Parathyroid adenoma (tissue), 2 donors: ENCODE measurements at regions not wholly inside any gene's neighbourhood (a gene's known extent, or its start where the extent isn't known, plus 50 kb on each side); places are given as distances from the start of the nearest gene placed in this dataset.

Experiments
- H2AFZ ChIP-seq: fragments of 300-600 bp; sonication (generic); one replicate; pipeline ENCODE4 v1.7.0; 2017; ENCODE audit warnings: antibody characterized with exemption, mild to moderate bottlenecking
- H3K27ac ChIP-seq: fragments of 300-600 bp; sonication (generic); one replicate; pipeline ENCODE4 v1.7.0; 2017
- H3K27me3 ChIP-seq: fragments of 300-600 bp; sonication (generic); one replicate; pipeline ENCODE4 v1.7.0; 2017; ENCODE audit warnings: low read length; ENCODE audit not compliant: control insufficient read depth, insufficient read depth
- H3K36me3 ChIP-seq: fragments of 300-600 bp; sonication (generic); one replicate; pipeline ENCODE4 v1.7.0; 2017; ENCODE audit warnings: low read length; ENCODE audit not compliant: control insufficient read depth, insufficient read depth
- H3K4me1 ChIP-seq: fragments of 300-600 bp; sonication (generic); one replicate; pipeline ENCODE4 v1.7.0; 2017; ENCODE audit warnings: control low read depth
- H3K4me2 ChIP-seq: fragments of 300-600 bp; sonication (generic); one replicate; pipeline ENCODE4 v1.7.0; 2017; ENCODE audit warnings: low read length
- H3K4me3 ChIP-seq: fragments of 300-600 bp; sonication (generic); one replicate; pipeline ENCODE4 v1.7.0; 2017; ENCODE audit warnings: low read depth, low read length
- H3K79me2 ChIP-seq: fragments of 300-600 bp; sonication (generic); one replicate; pipeline ENCODE4 v1.7.0; 2017; ENCODE audit warnings: control low read depth
- H3K9ac ChIP-seq: fragments of 300-600 bp; sonication (generic); one replicate; pipeline ENCODE4 v1.7.0; 2017; ENCODE audit warnings: mild to moderate bottlenecking
- H3K9me3 ChIP-seq: fragments of 300-600 bp; sonication (generic); one replicate; pipeline ENCODE4 v1.7.0; 2017; ENCODE audit warnings: low read length; ENCODE audit not compliant: control insufficient read depth
- CTCF ChIP-seq: fragments of 300-600 bp; sonication (generic); IDR thresholded peaks from one replicate; pipeline ENCODE4 v1.7.0; 2017; ENCODE audit warnings: antibody characterized with exemption, mild to moderate bottlenecking
- donor health status: primary hyperparathyroidism.

DNA sequence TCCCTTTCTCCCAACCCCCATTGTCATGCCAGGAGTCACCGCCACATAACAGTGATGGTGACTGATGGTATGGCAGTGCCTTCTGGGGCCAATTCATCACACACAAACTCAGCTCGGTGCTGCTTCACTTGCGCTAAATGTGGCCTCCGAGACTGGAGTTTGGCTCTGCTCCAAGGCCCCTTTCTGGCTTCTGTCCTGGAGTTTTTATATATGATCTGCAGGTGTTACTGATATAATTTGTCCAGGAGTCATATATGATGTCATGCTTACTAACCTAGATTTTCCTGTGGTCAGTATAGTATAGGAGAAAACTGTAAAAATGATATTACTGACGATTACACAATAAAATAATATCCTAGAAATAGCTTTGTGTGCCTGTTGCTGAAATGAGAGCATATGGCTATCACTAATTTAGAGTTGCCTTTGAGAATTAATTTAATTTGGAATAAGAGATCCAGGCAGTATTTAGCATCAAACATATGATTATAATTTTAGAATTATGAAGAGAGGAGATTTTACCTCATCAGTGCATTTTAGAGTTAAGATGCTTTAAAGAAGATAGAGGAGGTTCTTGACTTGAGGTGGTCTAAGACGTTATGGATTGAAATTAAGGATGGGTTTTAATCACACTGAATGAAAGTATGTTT lies 334.1 kb upstream of the CD180 start:
- Histone ChIP-seq H3K9me3 (no peaks in the 10 kb centered on the region), H3K4me1 (peaks cover 19% of the 10 kb centered on the region), H3K36me3 (no peaks in the 10 kb centered on the region), H3K79me2 (no peaks in the 10 kb centered on the region), H3K27me3 (no peaks in the 10 kb centered on the region), H3K4me2 (no peak overlapping the region), H3K27ac (no peak overlapping the region), H3K9ac (no peak overlapping the region), H2AFZ (peak overlapping the region; percentile 39), H3K4me3 (no peak overlapping the region)
- no peak for TF ChIP-seq CTCF

- Histone ChIP-seq H3K9ac (no peak overlapping the region), H3K36me3 (no peaks in the 10 kb centered on the region), H3K4me3 (no peak overlapping the region), H3K79me2 (no peaks in the 10 kb centered on the region), H3K9me3 (no peaks in the 10 kb centered on the region), H3K27ac (peak overlapping the region; percentile 25), H3K27me3 (no peaks in the 10 kb centered on the region), H3K4me2 (no peak overlapping the region), H2AFZ (peak overlapping the region; percentile 61), H3K4me1 (peaks cover 15% of the 10 kb centered on the region)
- TF ChIP-seq CTCF: no peak
These were observed 332.4 kb upstream of the CD180 start for GRCh38 chr5:67528953-67529352.

DNA sequence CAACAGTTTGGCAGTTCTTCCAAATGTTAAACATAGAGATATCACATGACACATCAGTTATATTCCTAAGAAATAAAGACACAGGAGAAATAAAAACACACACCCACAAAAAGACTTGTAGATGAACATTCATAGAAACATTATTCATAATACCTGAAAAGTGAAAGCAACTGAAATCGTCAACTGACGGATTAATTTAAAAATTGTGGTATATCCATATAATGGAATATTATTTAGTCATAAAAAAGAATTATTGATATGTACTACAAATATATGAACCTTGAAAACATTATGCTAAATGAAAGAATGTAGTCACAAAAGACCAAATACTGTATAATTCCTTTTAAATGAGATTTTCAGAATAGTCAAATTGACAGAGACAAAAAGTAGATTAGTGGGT lies 330.2 kb upstream of the CD180 start:
- Histone ChIP-seq H2AFZ (no peak overlapping the region), H3K36me3 (no peaks in the 10 kb centered on the region), H3K79me2 (no peaks in the 10 kb centered on the region), H3K4me3 (no peak overlapping the region), H3K27ac (no peak overlapping the region), H3K27me3 (no peaks in the 10 kb centered on the region), H3K4me1 (peaks cover 13% of the 10 kb centered on the region), H3K9me3 (no peaks in the 10 kb centered on the region), H3K4me2 (no peak overlapping the region), H3K9ac (no peak overlapping the region)
- TF ChIP-seq CTCF: no peak

GRCh38 chr5:67520161-67520908 lies 323.7 kb upstream of the CD180 start:
- TF ChIP-seq CTCF: no peak
- no peak overlapping the region for H3K9ac ChIP-seq
- H3K9me3 ChIP-seq: no peaks in the 10 kb centered on the region
- H3K4me1 ChIP-seq: peaks cover 12% of the 10 kb centered on the region
- no peak overlapping the region for H3K4me3 ChIP-seq
- H3K27ac ChIP-seq: no peak overlapping the region
- H3K27me3 ChIP-seq: no peaks in the 10 kb centered on the region
- no peaks in the 10 kb centered on the region for H3K36me3 ChIP-seq
- H3K4me2 ChIP-seq: no peak overlapping the region
- H3K79me2 ChIP-seq: no peaks in the 10 kb centered on the region
- H2AFZ ChIP-seq: peak overlapping the region; percentile 41
